Stimulated activated naive CD4-positive, alpha-beta T cell (primary cell): ENCODE measurements at regions not wholly inside any gene's neighbourhood (a gene's known extent, or its start where the extent isn't known, plus 50 kb on each side); places are given as distances from the start of the nearest gene placed in this dataset.

ENCODE experiments used
- DNase-seq, 6 experiments: peaks; one replicate each; lab custom pipeline; 2025; lab: John Stamatoyannopoulos, UW

DNA sequence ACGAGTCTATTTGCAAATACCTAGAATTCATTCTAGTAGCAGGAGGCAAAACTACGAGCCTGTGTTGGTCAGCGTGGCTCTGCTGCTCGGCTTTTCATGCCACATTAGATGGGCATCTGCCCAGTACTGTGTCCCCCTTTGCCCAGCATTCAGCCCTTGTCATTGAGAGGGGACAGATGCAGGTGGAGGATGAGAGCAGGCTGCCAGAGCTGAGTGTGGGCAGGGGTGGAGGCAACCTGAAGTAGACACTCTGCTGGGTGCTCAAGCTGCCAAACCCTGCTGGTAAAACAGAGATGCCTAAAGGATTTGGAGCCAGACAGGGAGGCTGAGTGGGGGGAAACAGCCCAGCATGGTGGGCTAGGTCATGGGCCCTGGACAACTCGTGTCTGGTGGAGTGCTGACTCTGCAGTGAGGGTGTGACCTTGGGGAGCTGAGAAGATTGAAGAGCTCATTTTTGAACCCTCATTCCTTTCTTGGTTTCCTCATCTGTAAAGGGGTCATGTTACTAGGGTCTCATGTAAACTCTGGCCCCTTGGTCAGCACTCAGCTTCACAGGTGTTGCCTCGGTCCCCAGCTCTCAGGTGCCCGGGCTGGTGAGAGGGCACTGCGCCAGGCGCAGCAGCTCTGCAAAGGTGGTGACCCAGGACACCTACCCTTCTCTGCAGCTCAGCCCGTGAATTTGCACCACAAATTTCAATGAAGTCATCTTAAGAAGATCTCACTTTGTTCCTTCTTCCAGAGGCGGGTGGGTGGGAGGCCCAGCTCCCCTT lies 64.2 kb upstream of the BHLHE23 start:
- no peak for DNase-seq

DNA sequence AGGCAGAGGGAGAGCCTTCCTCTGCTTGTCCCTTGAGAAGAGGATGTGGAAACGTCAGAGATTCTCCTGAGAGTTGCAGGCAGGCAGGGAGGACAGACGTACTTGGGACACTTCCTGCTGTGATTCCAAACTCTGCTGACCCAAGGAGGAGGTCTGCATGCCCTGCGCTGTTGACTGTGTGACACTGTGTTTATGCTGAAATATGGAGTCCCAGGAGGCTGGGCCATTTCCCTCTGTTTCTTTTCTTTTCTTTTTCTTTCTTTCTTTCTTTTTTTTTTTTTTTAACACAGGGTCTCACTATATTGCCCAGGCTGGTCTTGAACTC lies 63.5 kb upstream of the BHLHE23 start:
- DNase-seq = no peak

DNA sequence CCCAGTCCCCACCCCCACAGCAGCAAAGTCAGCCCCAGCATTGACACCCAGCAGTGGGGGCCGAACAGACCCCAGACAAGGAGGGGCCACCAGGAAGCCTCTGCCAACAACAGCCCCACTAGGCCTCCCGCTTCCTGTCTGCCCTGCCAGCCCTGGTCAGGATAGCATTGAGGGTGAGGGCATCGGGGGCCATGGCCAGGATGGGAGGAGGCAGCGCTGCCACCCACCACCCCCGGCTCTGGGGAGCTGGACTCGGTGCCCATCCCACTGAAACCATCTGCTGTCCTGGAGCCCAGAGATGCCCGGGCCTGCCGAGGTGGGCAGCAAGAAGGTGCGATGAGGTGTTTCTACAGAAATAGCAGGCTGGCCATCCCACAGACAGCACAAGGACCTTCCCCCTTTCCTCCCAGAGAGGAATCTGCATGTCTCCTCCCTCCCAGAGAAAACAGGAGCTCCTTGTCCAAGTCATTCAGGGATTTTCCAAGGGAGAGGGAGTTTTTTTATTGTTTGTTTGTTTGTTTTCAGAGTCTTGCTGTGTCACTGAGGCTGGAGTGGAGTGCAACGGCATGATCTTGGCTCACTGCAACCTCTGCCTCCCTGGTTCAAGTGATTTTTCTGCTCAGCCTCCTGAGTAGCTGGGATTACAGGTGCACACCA lies 62.1 kb upstream of the BHLHE23 start:
- no peak for DNase-seq

DNA sequence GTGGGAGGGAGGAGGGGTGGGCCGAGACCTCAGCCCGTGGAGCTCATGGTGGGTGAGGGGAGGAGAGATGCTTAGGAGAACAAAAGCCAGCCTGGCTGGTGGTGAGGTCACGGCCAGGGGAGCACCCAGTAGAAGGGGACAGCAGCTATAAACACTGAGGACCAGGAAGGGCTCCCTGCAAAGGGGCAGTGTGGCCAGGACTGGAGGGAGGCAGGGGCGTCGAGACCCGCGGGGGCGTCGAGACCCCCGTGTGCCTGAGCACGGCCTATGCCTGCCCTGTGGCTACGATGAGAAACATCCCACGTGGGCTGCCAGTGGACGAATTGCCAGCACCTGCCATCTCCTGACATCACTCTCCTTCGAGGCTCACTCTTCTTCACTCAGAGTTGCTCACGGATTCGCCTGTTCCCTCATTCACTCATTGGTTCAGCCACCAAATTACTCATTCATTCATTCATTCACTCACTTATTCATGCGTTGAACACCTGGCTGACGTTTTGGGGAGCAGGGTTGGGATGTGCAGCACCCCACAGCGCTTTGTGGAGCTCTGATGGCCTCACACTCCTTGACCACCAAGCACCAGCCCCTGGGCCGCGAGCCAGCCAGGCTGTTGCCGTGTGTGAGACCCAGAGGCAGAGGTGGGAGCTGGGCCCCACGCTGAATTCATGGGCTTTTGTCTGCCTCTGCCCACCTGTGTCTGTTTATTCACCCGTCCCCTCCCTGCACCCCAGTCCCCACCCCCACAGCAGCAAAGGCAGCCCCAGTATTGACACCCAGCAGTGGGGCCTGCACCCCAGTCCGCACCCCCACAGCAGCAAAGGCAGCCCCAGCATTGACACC lies 61.2 kb upstream of the BHLHE23 start:
- DNase-seq = no peak

DNA sequence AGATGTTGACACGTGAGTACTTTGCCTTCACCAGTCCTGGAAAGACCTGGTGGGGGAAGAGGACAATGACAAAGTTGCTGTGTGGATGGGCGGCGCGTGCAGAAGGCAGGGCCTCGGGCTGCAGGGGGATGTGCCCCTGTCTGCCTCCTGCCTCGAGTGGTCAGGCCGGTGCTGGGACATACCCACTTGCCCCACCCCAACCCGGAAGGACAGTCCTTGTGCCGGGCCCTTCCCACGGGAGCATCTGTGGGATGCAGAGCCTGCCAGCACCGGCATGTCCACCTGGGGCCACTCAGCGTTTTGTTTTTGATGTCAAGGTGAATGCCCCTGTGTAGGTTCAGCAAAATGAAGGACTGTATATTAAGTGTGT lies 60.5 kb upstream of the BHLHE23 start:
- no peak for DNase-seq

DNA sequence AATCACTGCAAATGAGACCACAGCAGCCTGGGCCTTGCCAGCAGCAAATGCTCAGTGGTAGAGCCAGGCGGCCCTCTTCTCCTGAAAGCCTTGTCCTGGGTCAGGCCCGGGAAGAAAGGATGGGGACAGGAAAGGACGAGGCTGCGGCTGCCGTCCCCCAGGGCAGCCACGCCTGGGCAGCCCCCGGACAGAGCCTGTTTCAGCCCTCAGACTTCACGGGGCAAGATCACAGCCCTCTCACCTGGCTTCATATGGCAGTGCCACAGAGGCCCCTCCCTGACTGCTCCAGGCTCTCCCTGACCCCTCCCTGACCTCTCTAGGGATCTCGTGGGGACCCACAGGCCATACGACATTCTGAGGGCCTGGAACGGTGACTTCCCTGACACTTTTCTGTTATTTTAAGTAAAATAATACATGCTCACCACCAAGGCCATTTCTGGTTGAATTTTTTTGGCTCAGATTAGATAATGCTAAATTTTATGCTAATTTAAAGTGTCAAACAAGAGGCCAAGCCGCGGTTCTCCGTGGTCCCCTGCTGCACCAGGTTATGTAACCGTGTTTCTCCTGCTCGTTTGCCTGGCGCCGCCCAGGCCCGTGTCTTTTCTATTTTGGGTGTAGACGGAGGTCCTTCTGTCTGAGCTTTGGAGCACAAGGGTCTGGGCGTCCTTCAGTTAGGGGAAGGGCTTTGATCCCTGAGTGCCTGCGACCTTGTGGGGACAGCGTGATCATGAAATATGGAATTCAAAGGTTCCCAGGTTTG lies 59.9 kb upstream of the BHLHE23 start:
- no peak for DNase-seq

DNA sequence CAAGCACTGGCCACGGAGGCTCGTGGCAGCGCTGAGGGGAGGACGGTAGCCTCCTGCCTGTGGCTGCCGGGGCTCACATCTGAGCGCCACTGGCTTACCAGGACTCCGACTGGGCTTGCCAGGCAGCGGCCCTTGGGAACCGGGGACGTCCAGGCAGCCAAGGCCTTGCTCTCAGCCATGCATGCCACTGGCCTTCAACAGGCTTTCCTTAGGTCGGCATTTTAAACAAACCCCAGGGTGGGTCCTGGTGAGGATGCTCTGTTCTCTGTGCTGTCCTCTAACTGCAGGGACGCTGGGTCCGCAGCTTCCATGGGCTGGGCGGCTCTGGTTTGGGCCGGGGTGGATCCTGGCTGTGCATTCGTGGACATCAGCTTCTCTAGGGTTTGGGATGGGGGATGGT lies 59.1 kb upstream of the BHLHE23 start:
- DNase-seq = no peak

DNA sequence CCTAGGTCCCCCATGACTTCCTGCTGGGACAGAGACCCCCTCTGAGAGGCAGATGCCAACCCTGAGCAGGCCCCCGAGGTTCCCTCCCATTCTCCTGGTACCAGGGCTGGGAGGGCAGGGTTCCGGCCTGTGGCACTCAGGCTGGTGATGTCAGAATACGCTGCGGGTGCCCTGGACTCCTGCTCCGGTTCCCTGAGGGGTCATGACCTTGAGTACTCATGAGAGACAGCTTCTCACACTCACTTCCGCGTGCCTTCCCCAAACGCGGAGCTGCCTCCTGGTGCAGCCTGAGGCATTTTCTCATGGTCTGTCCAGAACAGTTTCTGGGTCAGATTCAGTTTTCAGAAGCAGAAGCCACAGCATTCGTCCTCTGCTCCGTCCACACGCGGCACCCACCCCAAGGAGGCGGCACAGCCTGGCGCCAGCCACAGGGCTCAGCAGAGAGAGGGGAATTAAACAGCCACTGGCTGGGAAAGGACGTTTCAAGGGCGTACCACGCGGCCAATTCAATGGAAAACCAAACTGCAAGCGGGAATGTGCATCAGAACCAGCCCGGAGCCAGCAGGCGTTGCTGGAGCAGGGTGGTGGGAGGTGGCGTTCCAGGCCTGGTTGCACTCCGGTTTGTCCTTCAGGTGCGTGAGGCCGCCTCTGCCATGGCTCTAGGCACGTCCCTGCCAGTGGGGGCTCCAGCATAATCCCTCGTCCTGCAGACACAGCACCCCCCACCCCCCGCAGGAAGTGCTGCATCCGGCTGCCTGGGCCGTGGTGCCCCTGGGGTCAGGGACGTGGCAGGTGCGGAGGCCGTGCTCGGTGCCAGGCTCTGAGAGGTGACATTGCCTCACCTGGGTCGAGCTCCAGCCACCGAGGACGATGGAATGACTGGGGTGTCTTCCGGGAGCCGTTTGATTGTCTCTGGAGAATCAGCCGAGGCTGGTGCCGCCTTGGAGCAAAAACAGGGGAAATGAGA lies 58.3 kb upstream of the BHLHE23 start:
- DNase-seq = no peak

DNA sequence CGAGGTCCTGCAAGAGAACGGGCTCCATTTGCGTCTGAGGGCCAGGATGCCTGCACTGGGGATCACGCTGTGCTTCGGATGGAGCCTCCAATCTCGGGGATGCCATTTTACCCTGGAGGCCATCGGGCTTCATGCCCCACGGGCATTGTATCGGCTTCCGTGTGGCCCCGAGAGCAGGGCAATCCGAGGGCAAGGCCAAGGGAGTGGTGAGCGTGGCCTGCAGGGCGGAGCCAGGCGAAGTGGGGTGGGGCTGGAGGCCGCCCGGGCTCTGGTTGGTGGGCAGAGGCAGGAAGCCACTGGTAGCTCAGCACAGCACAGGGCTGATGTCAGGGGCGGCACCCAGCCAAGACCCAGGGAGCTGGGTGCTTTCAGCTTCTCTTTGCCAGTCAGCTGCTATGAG lies 57.5 kb upstream of the BHLHE23 start:
- no peak for DNase-seq

DNA sequence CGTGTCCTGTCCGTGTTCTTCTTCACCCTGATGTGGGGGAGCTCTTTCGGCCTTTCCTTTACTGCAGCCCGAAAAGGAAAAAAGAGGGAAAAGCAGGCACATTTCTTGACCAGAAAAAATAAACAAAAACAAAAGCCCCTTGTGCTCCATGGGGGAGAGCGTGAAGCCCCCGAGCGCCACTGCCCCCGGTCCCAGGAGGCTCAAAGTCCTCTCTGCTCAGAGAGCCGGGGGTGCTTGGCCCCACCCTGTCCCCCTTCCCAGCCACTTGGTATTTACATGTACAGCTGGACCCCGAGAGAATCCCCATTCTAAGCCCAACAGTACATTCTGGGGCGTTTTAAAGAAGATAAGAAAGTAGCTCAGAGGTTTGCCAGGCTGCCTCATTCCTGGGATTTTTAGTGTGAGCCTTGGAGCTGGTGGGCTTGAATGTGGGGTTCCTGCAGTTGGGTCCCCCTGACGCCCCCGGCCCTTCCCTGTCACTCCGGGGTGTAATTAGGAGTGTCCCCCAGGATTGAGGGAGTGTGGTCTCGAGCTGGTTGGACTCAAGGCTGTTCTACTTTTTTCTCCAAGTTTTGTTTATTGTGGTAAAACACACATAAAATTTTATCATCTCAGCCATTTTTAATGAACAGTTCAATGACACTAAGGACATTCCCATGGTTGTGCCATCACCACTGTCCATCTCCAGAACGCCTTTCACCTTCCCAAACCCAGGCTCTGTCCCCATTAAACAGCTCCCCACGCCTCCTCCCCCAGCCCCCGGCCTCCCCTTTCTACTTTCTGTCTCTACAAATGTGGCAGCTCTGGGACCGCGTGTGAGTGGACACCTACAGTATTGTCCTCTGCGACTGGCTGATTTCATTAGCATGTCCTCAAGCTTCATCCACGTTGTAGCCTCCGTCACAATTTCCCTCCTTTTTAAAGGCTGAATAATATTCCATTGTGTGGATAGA lies 55.7 kb upstream of the BHLHE23 start:
- no peak for DNase-seq

DNA sequence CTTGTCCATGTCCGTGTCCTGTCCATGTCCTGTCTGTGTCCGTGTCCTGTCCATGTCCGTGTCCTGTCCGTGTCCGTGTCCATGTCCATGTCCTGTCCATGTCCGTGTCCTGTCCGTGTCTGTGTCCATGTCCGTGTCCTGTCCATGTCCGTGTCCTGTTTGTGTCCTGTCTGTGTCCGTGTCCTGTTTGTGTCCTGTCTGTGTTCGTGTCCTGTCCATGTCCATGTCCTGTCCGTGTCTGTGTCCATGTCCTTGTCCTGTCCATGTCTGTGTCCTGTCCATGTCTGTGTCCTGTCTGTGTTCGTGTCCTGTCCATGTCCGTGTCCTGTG lies 55.0 kb upstream of the BHLHE23 start:
- no peak for DNase-seq

DNA sequence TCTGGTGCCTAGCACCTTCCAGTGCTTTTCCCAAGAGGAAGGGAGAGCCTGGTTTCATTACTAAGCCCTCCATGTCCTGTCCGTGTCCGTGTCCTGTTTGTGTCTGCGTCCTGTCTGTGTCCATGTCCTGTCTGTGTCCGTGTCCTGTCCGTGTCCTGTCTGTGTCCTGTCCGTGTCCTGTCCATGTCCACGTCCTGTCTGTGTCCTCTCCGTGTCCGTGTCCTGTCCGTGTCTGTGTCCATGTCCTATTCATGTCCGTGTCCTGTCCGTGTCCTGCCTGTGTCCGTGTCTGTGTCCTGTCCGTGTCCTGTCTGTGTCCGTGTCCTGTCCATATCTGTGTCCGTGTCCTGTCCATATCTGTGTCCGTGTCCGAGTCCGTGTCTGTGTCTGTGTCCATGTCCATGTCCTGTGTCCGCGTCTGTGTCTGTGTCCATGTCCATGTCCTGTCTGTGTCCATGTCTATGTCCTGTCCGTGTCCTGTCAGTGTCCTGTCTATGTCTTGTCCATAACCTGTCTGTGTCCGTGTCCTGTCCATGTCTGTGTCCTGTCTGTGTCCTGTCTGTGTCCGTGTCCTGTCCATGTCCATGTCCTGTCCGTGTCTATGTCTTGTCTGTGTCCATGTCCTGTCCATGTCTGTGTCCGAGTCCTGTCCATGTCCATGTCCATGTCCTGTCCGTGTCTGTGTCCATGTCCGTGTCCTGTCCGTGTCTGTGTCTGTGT lies 54.4 kb upstream of the BHLHE23 start:
- no peak for DNase-seq

DNA sequence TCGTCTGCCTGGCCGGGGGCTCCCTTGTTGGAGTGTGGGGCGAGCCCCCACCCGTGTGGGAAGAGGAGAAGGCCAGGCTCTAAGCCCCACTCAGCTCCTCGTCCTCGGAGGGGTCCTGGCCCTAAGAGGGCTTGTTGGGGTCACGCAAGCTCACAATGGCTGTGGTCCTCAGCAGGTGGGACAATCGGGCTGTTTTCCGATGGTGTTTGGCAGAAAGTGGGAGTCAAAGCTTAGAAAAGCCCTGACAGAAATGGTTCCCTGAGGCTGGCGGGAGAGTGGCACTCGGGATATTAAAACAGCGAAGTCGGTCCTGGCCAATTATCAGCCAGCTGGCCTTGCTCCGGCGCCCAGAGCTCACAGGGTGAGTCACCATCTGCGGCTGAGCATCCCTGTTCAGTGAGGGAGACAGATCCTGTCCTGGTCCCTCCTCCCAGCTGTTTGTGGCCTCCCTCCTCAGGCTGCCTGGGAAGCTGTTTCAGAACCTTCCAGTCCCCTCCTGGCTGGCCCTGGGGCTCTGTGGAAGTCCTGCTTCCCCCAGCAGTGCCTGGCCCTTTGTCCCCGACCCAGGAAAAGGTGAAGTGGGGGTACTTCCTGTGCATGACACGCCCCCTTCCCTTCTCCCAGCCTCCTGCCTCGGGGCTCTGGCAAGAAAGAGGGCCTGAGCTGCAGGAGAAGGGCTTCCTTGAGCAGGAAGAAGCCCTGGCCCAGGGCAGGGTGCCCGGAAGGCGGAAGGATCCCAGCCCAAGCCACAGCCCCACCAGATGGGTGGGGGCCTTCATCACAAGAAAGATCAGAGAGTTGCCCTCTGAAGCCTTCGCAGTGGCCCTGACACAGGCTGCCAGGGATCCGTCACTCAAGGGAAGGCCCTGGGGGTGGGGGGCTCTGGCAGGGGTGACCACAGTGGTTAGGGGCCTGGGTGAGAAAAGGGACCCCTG lies 53.6 kb upstream of the BHLHE23 start:
- DNase-seq = no peak

DNA sequence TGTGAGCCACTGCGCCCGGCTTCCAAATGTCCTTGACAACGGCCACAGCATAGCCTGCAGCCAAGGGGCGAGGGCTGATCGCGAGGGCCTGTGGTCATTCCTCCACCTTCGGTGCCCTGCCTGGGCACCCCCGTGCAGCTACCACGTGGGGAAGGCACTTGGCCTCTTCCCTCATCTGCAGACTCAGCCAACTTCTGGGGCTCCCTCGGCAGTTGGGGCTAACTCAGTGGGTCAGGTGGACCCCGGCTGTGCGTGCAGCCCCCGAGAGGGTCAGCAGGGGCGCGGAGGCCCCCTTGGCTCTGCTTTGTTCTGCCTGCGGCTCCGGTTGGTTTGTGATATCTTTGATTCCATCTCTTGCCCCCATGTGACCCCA lies 52.9 kb upstream of the BHLHE23 start:
- no peak for DNase-seq

DNA sequence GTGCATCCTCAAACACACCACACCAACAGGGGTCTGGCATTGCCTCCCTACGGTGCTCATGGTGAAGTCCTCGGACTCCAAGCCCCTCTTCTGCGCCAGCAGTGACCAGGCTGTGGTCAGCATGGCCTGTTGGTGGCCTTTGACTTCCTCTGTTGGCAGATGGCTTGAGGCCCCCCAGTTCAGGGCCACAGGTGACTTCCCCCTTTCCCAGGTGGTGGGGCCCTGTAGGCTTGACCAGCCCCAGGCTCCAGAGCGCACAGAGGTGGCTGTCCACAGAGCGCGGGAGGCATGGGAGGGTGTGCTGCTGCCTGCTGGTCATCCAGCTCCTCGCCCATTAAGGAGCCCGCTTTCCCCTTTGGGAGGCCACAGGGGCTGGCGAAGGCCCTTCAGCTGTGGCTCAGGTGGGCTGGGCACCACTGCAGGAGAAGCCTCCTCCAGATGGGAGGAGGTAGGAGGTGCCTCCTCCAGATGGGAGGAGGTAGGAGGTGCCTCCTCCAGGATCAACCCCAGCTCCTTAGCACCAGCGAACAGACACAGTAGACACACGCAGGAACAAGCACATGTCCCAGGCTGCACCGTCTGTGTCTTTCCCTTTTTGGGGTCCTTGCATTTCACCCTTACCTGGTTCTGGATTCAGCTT lies 52.1 kb upstream of the BHLHE23 start:
- no peak for DNase-seq

DNA sequence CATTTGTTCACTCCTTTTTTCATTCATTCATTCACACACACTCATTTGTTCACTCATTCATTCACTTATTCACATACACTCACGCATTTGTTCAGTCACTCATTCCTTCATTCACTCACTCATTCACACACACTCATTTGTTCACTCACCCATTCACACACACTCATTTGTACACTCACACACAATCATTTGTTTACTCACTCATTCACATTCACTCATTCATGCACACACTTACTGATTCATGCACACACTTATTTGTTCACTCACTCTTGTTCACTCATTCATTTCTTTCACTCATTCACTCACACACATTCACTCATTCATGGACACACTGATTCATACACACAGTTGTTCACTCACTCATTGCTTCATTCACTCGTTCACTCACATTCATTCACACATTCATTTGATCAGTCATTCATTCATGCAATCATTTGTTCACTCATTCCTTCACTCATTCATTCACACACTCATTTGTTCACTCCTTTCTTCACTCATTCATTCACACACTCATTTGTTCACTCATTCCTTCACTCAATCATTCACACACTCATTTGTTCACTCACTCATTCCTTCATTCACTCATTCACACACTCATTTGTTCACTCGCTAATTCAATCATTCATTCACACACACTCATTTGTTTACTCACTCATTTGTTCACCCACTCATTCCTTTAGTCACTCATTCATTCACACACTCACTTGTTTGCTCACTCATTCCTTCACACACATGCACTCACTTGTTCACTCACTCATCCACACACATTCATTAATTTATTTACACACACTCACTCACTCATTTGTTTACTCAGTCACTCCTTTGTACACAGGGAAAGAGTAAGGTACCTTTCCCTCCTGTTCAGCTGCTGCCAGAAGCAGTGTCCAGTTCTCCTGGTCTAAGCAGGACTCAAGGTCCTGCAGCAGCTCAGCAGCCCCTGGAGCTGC lies 50.7 kb upstream of the BHLHE23 start:
- no peak for DNase-seq
